ENCODE measurements at regions not wholly inside any gene's neighbourhood (a gene's known extent, or its start where the extent isn't known, plus 50 kb on each side); places are given as distances from the start of the nearest gene placed in this dataset.

GRCh38 chr11:105448703-105449079 is 161.2 kb upstream of the GRIA4 start:
- DNase-seq (ENCODE audit: low spot score): no peak
- in situ Hi-C loops (cut with MboI; ENCODE audit: low pct_unique_long_range_greater_than_20kb, low sequenced_read_pairs, unreplicated experiment): no loop called here
- TF ChIP-seq CTCF (IDR thresholded peaks at IDR 0.05; ENCODE audit: extremely low read depth, insufficient read depth, missing control alignments): no peak

GRCh38 chr11:105447936-105448702 is 161.8 kb upstream of the GRIA4 start:
- TF ChIP-seq CTCF (IDR thresholded peaks at IDR 0.05; ENCODE audit: extremely low read depth, insufficient read depth, missing control alignments): no peak
- in situ Hi-C loops (cut with MboI; ENCODE audit: low pct_unique_long_range_greater_than_20kb, low sequenced_read_pairs, unreplicated experiment): no loop called here
- no peak for DNase-seq (ENCODE audit: low spot score)

GRCh38 chr11:105443623-105444022 is 166.2 kb upstream of the GRIA4 start:
- in situ Hi-C loops (cut with MboI; ENCODE audit: low pct_unique_long_range_greater_than_20kb, low sequenced_read_pairs, unreplicated experiment): no loop called here
- no peak for TF ChIP-seq CTCF (IDR thresholded peaks at IDR 0.05; ENCODE audit: extremely low read depth, insufficient read depth, missing control alignments)
- no peak for DNase-seq (ENCODE audit: low spot score)

GRCh38 chr11:105432241-105432995 is 177.5 kb upstream of the GRIA4 start:
- DNase-seq (ENCODE audit: low spot score): no peak
- no peak for TF ChIP-seq CTCF (IDR thresholded peaks at IDR 0.05; ENCODE audit: extremely low read depth, insufficient read depth, missing control alignments)
- in situ Hi-C loops (cut with MboI; ENCODE audit: low pct_unique_long_range_greater_than_20kb, low sequenced_read_pairs, unreplicated experiment): no loop called here

- in situ Hi-C loops (cut with MboI; ENCODE audit: low pct_unique_long_range_greater_than_20kb, low sequenced_read_pairs, unreplicated experiment): no loop called here
- no peak for DNase-seq (ENCODE audit: low spot score)
- TF ChIP-seq CTCF (IDR thresholded peaks at IDR 0.05; ENCODE audit: extremely low read depth, insufficient read depth, missing control alignments): no peak
Measured at GRCh38 chr11:105429096-105429910, 180.6 kb upstream of the GRIA4 start.

- in situ Hi-C loops (cut with MboI; ENCODE audit: low pct_unique_long_range_greater_than_20kb, low sequenced_read_pairs, unreplicated experiment): no loop called here
- no peak for TF ChIP-seq CTCF (IDR thresholded peaks at IDR 0.05; ENCODE audit: extremely low read depth, insufficient read depth, missing control alignments)
- DNase-seq (ENCODE audit: low spot score): no peak
Measured at GRCh38 chr11:105407101-105407500, 202.8 kb upstream of the GRIA4 start.

Data from GM13977 (cell line).